Suppressor macrophage (primary cell): ENCODE measurements at regions not wholly inside any gene's neighbourhood (a gene's known extent, or its start where the extent isn't known, plus 50 kb on each side); places are given as distances from the start of the nearest gene placed in this dataset.
A peak's percentile ranks its signal among the peaks of the same experiment; 100 is the strongest.

Experiments
- DNase-seq, 4 experiments: peaks; one replicate each; pipeline ENCODE4 v3.0.0-alpha.2; 2020 to 2022

DNA sequence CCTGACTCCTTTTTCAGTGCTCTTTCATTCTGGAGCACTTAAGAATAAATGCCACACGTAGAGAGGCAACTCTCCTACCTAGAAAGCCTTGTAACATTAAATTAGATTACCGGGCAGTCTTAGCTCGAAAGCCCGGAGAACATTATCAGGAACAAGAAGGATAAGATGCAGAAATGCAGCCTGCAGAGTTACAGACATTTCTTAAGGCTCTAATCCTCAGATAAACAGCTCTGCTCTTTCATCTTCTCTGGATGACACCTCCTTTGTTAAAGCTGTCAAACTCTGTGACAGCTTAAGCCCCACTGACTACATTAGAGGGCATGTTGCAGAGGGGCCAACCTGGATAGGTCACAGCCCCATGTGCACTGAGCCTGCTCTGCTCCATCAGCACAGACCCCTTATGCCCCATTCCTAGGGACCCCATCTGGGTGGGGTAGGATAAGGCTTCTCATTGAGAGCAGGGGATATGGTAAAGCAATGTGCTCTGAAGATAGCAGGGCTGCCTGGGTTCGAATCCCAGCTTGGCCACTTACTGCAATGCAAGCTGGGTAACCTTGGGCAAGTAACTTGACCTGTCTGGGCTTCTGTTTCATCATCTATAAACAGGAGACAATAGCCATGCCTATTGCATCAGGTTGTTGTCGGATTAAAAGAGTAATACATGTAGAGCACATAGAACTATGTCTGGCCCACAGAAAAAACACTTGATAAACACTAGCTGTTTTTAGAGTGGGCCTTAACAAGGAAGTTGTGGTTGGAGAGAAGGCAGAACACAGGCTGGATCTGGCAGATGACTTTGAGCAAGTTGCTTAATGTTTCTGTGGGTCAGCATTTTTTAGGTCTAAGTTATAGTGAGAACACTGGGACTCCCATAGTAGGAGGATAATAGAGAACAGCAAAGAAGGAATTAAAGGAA is 111.4 kb downstream of the THNSL2 start:
- peak; percentile 80 to 96 (median 88) for DNase-seq

DNA sequence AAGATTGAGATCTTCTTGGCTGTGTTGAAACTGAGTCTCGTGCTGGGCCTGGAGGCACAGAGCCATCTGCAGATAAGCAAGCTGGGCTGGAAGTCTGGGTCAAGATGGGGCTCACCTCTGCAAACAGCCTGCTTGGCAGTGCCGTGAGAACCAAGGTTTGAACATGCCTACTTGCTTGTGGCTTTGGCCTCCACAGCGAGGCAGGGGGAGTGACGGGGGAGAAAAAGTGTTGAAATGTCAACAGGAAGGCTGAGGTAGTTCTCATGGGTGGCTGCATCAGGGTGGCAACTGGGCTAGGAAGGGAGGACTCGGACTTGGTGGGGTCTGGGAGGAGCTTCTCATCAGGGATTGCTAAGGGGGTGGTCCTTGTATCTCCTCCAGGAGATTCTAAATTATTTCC is 99.7 kb downstream of the THNSL2 start:
- no peak for DNase-seq

DNA sequence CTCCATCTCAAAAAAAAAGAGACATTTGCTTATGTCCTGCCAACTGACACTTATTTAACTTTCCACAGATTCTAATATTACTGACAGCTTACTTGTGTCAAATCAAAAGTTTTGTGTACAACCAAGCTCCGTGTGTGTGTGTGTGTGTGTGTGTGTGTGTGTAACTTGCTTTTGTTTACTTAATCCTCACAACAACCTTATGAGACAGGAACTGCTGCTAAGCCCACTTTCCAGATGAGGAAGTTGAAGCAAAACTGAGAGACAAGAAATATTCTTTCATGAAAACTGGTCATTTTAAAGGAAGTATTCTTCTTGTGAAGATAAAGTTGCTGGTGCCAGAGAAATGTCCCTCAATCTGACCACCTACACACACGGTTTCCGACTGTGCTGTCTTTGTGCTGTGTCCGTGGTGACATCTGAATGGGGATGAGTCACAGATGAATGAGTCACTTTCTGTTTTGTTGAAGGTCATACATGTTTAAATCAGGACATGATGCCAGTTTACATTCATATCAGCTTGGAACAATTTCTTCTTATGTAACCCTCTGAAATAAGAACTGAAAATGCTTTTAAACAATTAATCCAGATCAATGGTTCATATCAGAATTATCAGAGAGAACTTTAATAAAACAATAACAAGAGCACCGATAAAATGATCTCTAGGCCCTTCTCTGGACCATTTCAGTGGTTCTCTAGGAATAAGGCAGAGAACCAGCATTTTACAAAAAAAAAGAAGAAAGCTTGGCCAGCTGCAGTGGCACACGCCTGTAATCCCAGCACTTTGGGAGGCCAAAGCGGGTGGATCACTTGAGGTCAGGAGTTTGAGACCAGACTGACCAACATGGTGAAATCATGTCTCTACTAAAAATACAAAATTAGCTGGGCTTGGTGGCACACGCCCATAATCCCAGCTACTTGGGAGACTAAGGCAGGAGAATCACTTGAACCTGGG is 95.5 kb downstream of the THNSL2 start:
- DNase-seq: peak; percentile 84 to 96 (median 89)

DNA sequence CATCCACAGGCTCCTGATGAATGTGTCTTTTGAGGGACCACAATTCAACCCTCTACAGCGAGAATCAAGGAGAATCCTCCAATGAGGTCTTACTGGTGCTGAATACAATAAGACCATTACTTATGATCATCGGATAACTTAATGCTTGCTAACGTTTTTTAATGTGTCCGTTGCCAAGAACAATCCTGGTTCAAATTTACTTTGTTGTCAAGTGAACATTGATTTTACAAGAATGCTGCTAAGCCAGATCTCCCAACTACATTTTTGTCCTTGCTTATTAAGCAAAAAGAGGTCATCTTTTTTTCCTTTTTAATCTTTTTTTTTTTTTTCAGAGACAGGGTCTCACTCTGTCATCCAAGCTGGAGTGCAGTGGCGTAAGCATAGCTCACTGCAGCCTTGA is 93.7 kb downstream of the THNSL2 start:
- DNase-seq: no peak

DNA sequence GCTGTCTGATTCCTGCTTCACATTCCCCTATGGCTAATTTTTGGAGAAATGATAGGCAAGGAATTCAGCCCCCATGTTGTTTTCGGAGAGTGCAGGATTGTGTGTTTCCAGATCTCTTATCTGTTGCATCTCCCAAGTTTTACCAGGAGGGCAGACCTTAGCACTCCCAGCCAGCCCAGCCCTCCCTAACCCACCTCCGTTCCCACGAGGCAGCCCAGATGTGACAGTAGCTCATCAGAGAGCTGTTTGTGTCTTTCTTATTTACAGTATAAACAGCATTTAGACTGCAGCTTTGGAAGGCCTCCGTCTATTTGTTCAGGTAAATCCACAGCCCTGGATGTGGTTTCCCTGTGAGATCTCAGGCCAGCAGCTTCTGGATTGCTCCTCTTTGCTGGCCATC is 91.6 kb downstream of the THNSL2 start:
- DNase-seq: no peak

DNA sequence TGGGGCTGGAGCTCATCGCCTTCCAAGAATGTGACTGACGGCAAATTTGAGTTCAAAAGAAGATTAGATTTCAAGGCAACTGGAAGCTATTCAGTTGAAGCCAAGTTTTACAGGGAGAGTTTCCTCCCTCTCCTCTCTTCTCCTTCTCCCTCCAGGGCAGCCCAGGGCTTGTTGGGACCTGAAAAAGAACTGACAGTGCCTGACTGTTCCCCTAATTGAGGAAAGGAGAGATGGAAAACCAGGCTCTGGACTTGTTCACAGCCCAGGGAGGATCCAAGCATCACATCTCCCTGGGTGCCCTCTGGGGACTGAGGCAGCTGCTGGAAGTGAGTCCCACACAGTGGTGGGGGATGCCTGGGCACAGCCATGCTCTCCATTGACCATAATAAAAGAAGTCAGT is 88.1 kb downstream of the THNSL2 start:
- DNase-seq: no peak

DNA sequence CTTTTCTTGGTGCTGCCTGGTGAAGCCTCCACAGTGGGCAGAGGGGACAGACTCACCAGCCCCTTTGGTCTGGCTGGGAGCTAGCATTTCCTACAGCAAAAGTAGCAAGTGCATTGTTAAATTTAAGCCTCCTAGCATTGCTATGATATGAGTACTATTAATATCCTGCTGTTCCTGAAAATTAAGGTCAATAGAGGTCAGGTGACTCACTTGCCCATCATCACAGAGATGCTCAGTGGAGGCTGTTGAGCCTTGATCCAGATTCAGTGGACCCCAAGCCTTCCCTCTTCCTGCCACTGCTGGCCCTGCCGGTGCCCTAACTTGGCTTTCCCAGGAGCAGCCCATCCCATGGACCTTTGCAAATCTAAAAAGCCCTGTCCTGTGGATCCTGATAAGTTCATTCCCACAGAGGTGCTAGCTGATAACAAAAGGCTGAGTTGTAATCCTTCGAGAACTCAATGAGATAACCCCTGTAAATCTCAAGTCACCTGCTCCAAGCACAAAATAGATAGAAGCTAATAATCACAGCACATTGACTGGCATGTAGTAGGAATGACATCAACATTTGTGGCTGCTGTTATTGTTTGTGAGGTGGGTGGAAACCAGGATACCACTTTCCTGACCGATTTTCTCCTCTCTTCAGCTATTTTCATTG is 84.4 kb downstream of the THNSL2 start:
- DNase-seq: peak in 1 of 4 experiments; percentile 39

- DNase-seq: no peak
These were observed 83.9 kb downstream of the THNSL2 start for GRCh38 chr2:88253997-88254396.

DNA sequence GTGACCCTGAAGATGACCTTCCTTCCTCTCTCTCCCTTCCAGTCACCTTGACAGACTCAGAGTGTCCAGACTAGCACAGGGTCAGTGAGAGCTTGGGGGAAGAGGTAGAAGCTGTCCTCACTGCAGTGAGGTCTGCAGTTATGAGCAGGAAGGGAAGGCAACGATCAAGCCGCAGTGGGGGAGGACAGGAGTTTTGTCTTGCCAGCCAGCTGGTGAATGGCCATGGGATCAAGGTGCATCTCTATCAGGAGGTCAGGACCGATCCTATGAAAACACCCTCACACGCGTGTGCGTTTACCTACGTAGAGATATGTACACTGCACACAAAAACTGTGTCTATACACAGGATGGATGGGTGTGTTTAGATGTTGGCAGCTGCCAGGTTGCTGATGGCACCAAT is 83.2 kb downstream of the THNSL2 start:
- no peak for DNase-seq

DNA sequence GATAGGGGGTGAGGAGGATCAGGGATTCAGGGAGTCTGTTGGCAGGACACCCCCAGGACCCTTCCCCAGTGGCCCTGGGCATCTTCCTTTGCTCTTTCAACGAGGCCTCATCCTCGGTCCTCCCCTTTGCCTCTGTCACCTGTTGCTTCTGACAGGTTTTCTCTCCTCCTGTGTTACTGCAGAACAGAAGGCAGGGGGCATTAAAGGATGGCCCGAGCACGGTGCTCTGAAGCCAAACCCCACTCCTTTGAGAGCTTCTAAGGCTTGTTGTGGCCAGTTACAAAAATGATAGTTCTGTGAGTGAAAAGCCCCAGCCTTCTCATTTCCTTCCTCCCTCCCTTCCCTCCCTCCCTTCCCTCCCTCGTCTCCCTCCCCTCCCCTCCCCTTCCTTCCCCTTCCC is 82.5 kb downstream of the THNSL2 start:
- no peak for DNase-seq

GRCh38 chr2:88252111-88252510 is 82.0 kb downstream of the THNSL2 start:
- no peak for DNase-seq

DNA sequence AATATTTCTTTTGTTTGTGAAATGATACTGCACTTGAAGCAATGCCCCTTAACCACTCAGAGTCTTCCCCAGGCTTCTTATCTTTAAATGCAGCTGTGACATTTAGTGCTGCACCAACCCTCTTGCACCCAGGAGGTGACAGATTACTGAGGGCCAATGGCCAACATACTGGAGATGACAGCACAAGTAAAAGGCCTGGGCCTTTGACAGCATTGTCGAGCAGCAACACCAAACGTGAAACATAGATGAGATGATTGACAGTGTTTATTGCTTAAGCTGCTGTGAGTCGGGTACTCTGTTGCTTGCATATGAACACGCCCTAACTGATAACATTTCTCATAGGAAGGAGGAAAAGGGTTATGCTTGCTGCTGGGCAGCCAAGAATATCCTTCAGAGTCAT is 80.3 kb downstream of the THNSL2 start:
- DNase-seq: no peak

- DNase-seq: peak in 2 of 4 experiments; percentile 31 to 35
These were observed 78.2 kb downstream of the THNSL2 start for GRCh38 chr2:88248280-88248828.

- DNase-seq: no peak
These were observed 77.4 kb downstream of the THNSL2 start for GRCh38 chr2:88247531-88247930.

DNA sequence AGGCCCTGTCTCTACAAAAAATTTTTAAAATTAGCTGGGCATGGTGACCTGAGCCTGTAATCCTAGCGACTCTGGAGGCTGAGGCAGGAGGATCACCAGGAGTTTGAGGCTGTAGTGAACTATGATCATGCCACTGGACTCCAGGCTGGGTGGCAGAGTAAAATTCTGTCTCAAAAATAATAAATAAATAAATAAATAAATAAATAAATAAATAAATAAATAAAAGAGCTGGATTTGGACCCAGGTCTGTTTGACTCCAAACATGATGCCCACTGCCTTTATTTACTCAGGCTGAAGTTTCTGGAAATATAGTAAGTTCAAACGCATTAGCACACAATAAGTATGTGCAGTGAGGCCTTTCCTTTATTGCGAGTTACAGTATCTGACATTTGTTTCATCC is 75.0 kb downstream of the THNSL2 start:
- DNase-seq: no peak

GRCh38 chr2:88239781-88240180 is 69.6 kb downstream of the THNSL2 start:
- no peak for DNase-seq

DNA sequence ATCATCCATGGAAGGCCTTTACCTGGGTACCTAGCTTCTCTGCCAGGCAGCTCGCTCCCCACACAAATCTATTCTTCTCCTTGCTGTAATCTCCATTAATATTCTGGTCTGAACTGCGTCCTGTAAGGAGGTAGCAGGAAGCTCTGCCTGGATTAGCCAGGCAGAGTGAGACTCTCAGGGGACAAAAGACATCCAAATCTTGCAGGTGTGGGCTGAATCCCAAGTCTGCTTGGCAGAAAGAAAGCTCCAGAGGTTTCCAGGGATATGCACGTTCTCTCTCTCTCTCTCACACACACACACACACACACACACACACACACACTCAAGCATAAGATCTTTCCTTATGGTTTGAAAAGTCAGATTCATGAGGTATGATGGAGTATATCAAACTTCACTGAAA is 66.5 kb downstream of the THNSL2 start:
- DNase-seq: no peak
